HG02870 (cell line): ENCODE measurements at regions not wholly inside any gene's neighbourhood (a gene's known extent, or its start where the extent isn't known, plus 50 kb on each side); places are given as distances from the start of the nearest gene placed in this dataset.
"Not testable (repeated sequence)": the region's sequence is repeated elsewhere in the genome, so short reads cannot be mapped to it uniquely, and the experiment has no call there.

Experiments used
- ATAC-seq: cut with Tn5 transposase; IDR thresholded peaks from one replicate; pipeline ENCODE4 v1.9.1; 2021; ENCODE audit warnings: mild to moderate bottlenecking, moderate library complexity; ENCODE audit not compliant: unreplicated experiment

DNA sequence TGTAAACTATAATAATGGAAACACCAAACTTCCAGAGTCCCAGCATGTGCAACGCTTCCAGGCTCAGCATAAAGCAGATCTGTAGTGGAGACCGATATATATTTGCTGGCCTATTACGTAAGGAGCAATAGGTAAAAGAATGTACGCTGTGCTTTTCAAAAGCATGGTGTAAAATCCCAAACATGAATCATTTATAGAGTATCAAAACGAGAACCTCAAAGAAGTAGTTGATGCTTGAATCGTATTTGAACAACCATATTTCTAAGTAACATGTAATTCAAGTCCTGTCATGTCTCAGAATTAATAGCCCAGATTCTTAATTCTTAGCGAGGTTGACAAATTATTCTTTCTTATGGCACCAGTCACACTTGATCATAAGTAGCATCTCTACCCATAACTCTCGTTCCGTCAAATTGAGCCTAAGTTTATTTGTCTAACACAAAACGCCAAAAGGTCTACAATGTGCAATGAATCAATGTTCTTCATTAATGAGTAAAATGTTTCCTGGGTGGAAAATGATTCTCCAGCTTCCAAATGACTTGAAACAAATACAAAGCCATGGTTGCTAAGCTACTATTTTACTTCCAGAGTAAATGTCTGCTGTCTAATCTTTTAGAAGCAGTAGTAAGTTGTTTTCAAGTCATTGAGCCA lies 811.5 kb upstream of the FRG1 start:
- no peak for ATAC-seq

DNA sequence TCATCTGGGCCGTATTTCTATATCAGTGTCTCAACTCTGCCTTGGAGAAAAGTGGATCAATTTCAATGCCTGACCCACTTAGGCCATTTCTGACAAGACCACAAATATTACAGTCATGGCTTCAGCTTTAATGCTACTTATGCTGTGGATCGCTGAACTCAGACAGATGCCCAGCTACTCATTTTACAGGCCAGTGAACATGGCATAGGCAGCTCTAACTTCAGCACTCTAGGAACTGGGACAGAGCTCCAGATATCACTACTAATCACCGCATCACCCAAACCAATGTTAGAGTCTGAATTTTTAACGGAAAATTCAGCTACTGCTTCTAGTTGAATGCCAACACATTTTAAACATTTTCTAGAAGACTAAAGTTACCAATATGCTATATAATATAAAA lies 809.6 kb upstream of the FRG1 start:
- no peak for ATAC-seq

DNA sequence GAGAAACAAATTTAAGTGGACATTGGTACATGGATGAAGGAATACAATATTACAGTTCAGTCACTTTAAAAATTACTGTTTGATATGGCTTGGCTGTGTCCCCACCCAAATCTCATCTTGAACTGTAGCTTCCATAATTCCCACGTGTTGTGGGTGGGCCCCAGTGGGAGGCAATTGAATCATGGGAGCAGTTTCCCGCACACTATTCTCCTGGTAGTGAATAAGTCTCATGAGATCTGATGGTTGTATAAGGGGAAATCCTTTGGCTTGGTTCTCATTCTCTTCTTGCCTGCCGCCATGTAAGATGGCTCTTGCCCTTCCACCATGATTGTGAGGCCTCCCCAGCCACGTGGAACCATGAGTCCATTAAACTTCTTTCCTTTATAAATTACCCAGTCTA lies 804.2 kb upstream of the FRG1 start:
- ATAC-seq, result no peak

- no peak for ATAC-seq
These were observed 797.3 kb upstream of the FRG1 start for GRCh38 chr4:189143263-189143952.

DNA sequence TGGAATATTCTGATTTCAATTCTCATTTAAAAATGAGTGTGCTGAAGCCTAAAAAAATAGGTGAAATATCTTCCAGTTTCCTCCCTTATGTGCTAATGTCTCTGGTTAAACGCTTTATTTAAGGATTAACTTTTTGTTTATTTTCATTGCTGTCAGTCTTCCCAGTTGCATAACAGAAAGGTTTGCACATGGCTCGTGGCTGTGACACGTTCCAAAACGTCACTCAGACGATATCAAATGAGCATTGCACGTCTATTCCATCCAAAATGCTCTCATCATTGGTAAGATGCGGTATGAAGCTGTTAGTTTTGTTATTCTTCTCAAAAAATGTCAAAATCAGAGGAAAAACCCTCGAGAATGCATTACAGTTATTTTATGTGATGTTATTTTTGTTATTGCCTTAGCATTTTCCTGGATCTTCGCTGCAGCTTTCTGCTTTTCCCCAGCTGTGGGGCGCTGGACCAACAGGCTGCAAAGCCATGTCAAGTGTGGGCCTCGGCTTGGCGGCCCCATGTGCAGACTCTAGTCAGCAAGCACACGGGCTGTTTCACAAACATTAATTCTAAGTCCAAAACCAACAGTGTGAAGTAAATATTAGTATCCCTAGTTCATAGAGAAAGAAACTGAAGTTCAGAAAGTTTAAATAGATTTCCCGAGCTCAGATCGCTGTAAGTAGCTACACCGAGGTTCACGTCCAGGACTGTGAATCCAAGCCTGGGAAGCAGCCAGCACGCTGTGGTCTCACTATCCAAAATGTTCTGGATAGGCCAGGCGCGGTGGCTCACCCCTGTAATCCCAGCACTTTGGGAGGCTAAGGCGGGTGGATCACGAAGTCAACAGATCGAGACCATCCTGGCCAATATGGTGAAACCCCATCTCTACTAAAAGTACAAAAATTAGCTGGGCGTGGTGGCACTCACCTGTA lies 793.4 kb upstream of the FRG1 start:
- ATAC-seq, result no peak

DNA sequence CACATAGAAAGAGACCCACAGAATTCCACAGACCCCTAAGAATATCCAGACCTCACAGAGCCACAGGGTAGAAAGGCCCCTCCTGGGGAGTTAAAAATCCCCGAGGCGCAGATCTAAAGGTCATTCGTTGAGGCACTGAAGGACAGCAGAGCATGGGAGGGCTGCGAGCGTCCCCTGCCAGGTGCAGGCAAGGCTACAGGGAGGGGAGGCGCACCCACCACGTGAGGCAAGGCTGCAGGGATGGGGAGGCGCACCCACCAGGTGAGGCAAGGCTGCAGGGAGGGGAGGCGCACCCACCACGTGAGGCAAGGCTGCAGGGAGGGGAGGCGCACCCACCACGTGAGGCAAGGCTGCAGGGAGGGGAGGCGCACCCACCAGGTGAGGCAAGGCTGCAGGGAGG lies 785.6 kb upstream of the FRG1 start:
- ATAC-seq, result not testable (repeated sequence)

DNA sequence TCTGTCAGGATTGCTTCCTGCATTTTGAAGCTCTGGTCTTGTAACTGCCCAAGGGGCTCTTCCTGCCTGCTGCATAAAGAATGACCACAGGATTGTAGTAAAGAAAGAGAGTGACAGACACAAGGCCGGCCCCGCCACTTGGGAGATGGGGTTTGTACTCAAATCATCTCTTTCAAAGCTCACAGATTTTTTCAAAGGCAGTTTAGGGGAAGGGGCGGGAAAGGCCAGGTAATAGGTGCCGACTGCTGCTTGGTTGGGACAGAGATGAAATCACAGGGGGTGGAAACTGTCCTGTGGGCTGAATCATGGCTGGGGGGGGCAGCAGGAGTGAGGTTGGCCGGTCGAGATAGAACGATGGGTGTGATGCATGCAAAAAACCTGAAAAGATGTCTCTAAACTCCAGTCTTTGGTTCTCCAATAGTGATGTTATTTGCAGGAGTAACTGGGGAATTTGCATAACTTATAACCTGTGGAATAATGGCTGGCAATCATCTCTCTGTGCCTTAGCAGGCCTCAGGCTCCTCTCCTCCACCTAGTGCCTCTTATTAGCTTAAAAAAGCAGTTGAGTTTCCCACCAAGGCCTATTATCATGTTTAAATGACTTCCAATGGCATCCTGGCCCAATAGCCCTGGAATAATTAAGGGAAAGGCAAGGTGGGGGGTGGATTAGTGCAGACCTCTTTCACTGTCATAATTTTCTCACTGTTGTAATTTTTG lies 778.4 kb upstream of the FRG1 start:
- ATAC-seq, result no peak

GRCh38 chr4:189162888-189163287 lies 777.8 kb upstream of the FRG1 start:
- ATAC-seq, result no peak

DNA sequence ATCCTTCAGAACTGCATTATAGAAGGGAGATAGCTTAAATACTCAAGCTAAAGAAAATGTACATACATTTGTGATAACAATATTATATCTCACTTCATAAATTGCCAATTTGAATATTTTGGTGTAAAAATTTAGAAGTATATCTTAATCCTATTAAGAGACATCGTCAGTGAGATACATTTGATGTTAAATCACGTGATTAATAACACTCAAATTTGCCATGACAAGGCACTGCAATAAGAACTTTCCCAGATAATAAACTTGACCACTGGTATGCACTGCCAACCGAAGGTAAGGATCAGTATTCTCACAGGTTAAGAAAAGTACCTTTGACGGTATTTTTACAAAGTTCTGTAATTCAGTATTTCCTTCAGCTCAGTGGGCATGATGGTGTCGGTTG lies 764.7 kb upstream of the FRG1 start:
- ATAC-seq, result no peak

- no peak for ATAC-seq
These were observed 763.5 kb upstream of the FRG1 start for GRCh38 chr4:189177130-189177529.

- ATAC-seq, result no peak
These were observed 762.4 kb upstream of the FRG1 start for GRCh38 chr4:189178125-189178746.

DNA sequence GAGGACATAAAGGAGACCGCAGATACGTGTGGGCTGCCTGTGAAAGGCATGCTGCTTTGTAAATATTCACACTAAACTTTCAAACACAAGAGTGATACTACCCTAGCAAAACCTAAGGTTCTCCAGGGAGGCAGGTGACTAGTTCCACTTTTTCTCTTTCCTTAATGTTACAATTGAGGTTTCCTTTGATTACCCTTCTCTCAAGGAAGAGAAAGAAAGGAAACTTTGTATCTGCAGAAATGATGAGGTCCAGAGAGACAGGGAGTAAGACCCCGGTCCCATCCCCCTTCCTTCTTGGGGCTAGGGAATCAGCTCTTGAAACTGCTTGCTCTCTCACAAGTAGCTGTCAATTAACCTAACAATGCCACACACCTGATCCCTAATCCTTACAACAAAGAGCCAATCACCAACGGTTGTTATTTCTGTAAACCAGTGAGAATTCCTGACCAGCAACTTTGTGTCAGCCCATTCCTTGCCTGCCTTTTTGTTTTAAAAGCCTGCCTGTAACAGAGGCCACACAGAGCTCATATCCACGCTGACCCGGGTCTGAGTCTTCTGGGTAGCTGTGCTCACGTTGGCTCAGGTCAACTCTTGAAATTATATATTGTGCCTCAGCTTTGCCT lies 754.8 kb upstream of the FRG1 start:
- no peak for ATAC-seq

GRCh38 chr4:189187531-189188052 lies 753.1 kb upstream of the FRG1 start:
- no peak for ATAC-seq

- ATAC-seq, result no peak
These were observed 742.0 kb upstream of the FRG1 start for GRCh38 chr4:189198624-189199023.

DNA sequence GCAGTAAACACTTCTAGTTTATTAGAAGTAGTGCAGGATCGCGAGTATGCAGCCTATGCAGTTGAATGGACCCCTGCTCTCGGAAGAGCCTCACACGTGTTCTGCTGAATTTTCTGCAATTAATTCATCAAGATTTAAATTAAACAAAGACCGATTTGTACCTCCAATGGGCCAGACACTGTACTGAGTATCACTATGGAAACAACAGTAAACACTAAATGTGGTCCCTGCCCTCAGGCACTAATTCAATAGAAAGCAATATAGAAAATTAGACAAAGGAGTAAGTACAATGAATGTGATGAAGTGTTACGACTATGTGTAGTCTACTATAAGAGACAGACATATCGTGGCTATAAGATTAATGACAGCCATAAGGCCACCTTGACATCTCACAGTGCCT lies 740.3 kb upstream of the FRG1 start:
- no peak for ATAC-seq

DNA sequence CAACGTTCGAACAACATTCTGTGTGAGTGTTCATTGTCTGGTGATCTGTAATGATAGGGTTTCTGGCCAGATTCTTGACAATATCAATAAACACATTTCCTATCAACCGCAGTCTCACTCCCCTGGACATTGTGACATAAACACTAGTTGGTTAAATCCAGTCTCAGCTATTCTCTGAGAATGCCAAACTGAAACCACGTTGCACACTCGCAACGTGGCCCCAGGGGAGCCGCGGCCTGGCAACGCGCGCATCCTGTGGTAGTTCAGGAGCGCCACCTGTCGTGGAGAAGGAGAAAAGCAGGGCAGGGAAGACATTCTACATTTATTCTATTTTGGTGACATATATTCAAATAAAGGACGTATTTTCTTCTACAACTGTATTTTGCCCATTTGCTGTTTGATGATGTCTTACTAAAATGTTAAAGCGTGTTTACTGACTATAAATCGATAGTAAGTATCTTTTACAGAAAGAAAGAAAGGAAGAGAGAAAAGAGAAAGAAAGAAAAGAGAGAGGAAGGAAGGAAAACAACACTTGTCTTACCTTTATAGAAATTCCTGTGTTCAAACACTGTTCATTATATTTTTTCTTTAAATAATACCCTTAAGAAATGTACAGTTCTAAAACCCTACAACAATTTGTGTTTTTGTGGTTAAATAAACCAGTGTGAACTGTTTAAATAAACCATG lies 738.3 kb upstream of the FRG1 start:
- peak; percentile 75 for ATAC-seq

DNA sequence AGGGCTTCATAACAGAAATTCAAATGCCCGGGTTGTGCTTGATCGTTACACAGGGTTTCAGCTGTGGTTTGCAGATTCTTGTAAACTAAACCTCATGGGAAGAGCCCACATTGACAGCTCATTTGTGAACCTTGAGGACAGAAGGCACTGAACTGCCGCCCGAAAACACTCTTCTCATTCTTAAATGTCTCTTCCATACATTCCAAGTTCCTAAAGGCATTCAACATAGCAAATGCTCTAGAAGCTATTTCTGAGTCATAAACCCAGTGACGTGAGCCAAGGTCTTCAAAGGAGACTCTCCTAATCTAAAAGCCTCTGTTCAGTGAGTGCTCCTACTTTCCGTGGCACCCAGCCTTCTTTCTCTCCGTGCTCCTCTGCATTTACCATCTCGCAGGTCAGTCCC lies 737.8 kb upstream of the FRG1 start:
- ATAC-seq, result no peak

DNA sequence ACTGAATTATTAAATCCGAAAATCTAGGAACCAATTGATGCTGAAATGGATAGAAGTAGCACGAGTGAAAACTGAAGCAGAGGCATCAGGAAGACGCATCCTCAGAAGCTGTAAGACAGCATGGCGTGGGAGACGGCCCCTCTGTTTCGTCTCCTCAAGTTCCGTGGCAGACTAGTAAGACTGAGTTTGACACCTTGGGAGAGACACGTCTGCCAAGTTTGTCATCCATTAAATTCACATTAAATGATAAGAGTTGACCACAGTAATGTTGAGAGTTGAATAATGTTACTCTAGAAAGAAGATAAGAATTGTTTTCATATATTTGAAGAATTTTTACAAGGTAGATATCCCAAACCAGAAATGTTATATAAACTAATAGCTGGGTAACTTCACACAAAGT lies 736.1 kb upstream of the FRG1 start:
- ATAC-seq, result no peak

GRCh38 chr4:189206953-189207352 lies 733.7 kb upstream of the FRG1 start:
- no peak for ATAC-seq
